Myocyte (in vitro differentiated cells): ENCODE measurements at regions not wholly inside any gene's neighbourhood (a gene's known extent, or its start where the extent isn't known, plus 50 kb on each side); places are given as distances from the start of the nearest gene placed in this dataset.

ENCODE experiments used
- DNase-seq: peaks from one replicate; pipeline ENCODE4 v3.0.0-alpha.2; 2012; ENCODE audit warnings: low read depth

DNA sequence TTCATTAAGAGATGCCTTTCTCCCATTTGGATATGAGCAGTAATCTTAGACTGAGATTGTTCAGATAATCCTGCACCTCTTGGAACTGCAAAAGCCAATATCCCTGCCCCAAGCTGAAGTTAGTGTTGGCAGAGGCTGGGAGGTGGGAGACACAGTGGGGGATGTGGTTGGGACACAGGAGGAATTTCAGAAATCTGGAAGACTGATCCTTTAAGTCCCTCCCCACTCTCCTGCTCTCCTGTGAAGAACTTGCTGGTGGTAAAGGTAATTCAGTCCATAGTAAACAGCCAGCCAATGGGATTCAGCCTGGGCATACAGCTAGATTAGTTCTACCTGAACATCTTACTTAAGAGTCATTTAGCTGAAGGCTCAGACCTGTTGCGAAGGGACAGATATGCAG is 50.0 kb upstream of the TMEM178A start:
- DNase-seq: no peak
